Dedifferentiated amniotic fluid mesenchymal stem cell (primary cell): ENCODE measurements at regions not wholly inside any gene's neighbourhood (a gene's known extent, or its start where the extent isn't known, plus 50 kb on each side); places are given as distances from the start of the nearest gene placed in this dataset.
"Not testable (repeated sequence)": the region's sequence is repeated elsewhere in the genome, so short reads cannot be mapped to it uniquely, and the experiment has no call there.

Experiments used
- DNase-seq: peaks from one replicate; pipeline ENCODE4 v3.0.0-alpha.2; 2016; ENCODE audit errors: extremely low spot score

GRCh38 chrX:121642415-121642814 is 595.0 kb downstream of the GLUD2 start:
- DNase-seq = peak; percentile 38

GRCh38 chrX:121649417-121649816 is 602.0 kb downstream of the GLUD2 start:
- DNase-seq = no peak

GRCh38 chrX:121655276-121655675 is 607.9 kb downstream of the GLUD2 start:
- DNase-seq = no peak

GRCh38 chrX:121666171-121666570 is 618.8 kb downstream of the GLUD2 start:
- no peak for DNase-seq

GRCh38 chrX:121671649-121672048 is 624.2 kb downstream of the GLUD2 start:
- DNase-seq = no peak

GRCh38 chrX:121709236-121709635 is 661.8 kb downstream of the GLUD2 start:
- not testable (repeated sequence) for DNase-seq

- DNase-seq = no peak
These were observed 686.1 kb downstream of the GLUD2 start for GRCh38 chrX:121733514-121733913.

GRCh38 chrX:121746105-121746504 is 698.7 kb downstream of the GLUD2 start:
- DNase-seq = no peak

GRCh38 chrX:121753602-121754001 is 706.2 kb downstream of the GLUD2 start:
- DNase-seq = not testable (repeated sequence)

GRCh38 chrX:121754301-121754700 is 706.9 kb downstream of the GLUD2 start:
- no peak for DNase-seq

GRCh38 chrX:121755541-121755940 is 708.1 kb downstream of the GLUD2 start:
- DNase-seq = no peak

GRCh38 chrX:121761845-121762244 is 714.4 kb downstream of the GLUD2 start:
- no peak for DNase-seq

GRCh38 chrX:121763671-121764070 is 716.3 kb downstream of the GLUD2 start:
- no peak for DNase-seq

GRCh38 chrX:121768210-121768609 is 720.8 kb downstream of the GLUD2 start:
- not testable (repeated sequence) for DNase-seq

- no peak for DNase-seq
These were observed 734.6 kb downstream of the GLUD2 start for GRCh38 chrX:121781991-121782390.

- no peak for DNase-seq
These were observed 735.1 kb downstream of the GLUD2 start for GRCh38 chrX:121782544-121782943.

- DNase-seq = no peak
These were observed 735.6 kb downstream of the GLUD2 start for GRCh38 chrX:121782976-121783375.

GRCh38 chrX:121802881-121803412 is 755.5 kb downstream of the GLUD2 start:
- DNase-seq = no peak

GRCh38 chrX:121823406-121823805 is 776.0 kb downstream of the GLUD2 start:
- no peak for DNase-seq

- DNase-seq = no peak
These were observed 784.2 kb downstream of the GLUD2 start for GRCh38 chrX:121831601-121832000.

- DNase-seq = no peak
These were observed 785.0 kb downstream of the GLUD2 start for GRCh38 chrX:121832446-121832845.

GRCh38 chrX:121836000-121836399 is 788.6 kb downstream of the GLUD2 start:
- DNase-seq = no peak

- DNase-seq = no peak
These were observed 803.6 kb downstream of the GLUD2 start for GRCh38 chrX:121851033-121851432.
